K562 (cell line): ENCODE measurements at regions not wholly inside any gene's neighbourhood (a gene's known extent, or its start where the extent isn't known, plus 50 kb on each side); places are given as distances from the start of the nearest gene placed in this dataset.

Experiments
- ATAC-seq: fragments of 200-7000 bp; cut with Tn5 transposase; 3 replicates; pipeline ENCODE4 v1.9.1; 2020; ENCODE audit warnings: moderate library complexity
- BruUV-seq: library from RNA; stranded (reverse); fragments of 400-500 nt; replicated peaks from 2 replicates; lab custom pipeline; 2021; lab: Mats Ljungman, UMichigan
- CTCF ChIA-PET: fragments of 300-600 bp; formaldehyde crosslinking; extraction: SDS; loops from one replicate; lab custom pipeline; 2021; ENCODE audit warnings: low intra/inter-chr PET ratio; lab: Yijun Ruan, JAX
- POLR2A ChIA-PET: fragments of 300-600, 350-650 bp; sonication (Branson Sonifier 250); formaldehyde crosslinking; extraction: SDS; loops from one replicate; lab custom pipeline; 2021; ENCODE audit warnings: antibody characterized with exemption, inconsistent platforms; lab: Yijun Ruan, JAX
- DNase-seq, 4 experiments: peaks; one replicate each; pipeline versions ENCODE4 v3.0.0 to v3.0.0-alpha.2; 2011 to 2018; ENCODE audit warnings: low spot score in 3 of 4, mixed read lengths in 3 of 4; ENCODE audit errors: extremely low read depth in 1 of 4
- FAIRE-seq: peaks from 2 replicates; lab custom pipeline; 2011; peaks lifted over from hg19 to GRCh38; lab: Jason Lieb, UNC
- H2AFZ ChIP-seq: 2 replicates; pipeline ENCODE4 v1.6.0; 2011; ENCODE audit warnings: low read depth, low read length, control low read depth, inconsistent platforms
- H3K27ac ChIP-seq: fragments of 200-600 bp; 3 replicates; pipeline ENCODE4 v1.8.0; 2011; ENCODE audit warnings: low read depth, mild to moderate bottlenecking, control low read depth, inconsistent platforms, low read length, moderate library complexity, mixed read lengths; ENCODE audit errors: extremely low read depth
- H3K27me3 ChIP-seq, 2 experiments: fragments of 300-600 bp in 1 of 2; 2 replicates in 1 of 2; 3 replicates in 1 of 2; pipeline versions ENCODE4 v1.6.0 to v1.8.0; 2011; ENCODE audit warnings: inconsistent platforms in 2 of 2, low read length in 2 of 2, mild to moderate bottlenecking in 1 of 2, mixed read lengths in 1 of 2, moderate library complexity in 1 of 2; ENCODE audit not compliant: control insufficient read depth in 2 of 2, insufficient read depth in 2 of 2
- H3K36me3 ChIP-seq: fragments of 300-600 bp; 3 replicates; pipeline ENCODE4 v1.8.0; 2011; ENCODE audit warnings: mild to moderate bottlenecking, low read length, inconsistent platforms; ENCODE audit not compliant: control insufficient read depth, insufficient read depth
- H3K4me1 ChIP-seq, 2 experiments: fragments of 200-600 bp in 1 of 2; replicated peaks in 1 of 2; 2 replicates in 1 of 2; 3 replicates in 1 of 2; pipeline versions ENCODE4 v1.5.1 to v1.8.0; 2011; ENCODE audit warnings: inconsistent platforms in 2 of 2, low read length in 2 of 2, mild to moderate bottlenecking in 1 of 2, mixed read lengths in 1 of 2, moderate library complexity in 1 of 2; ENCODE audit not compliant: control insufficient read depth in 2 of 2, insufficient read depth in 2 of 2
- H3K4me2 ChIP-seq: 2 replicates; pipeline ENCODE4 v1.6.1; 2011; ENCODE audit warnings: low read length, control low read depth, inconsistent platforms, mixed read lengths; ENCODE audit not compliant: insufficient read depth
- H3K4me3 ChIP-seq: fragments of 200-600 bp; sonication (generic), shearing (Covaris generic); 2 replicates; pipeline ENCODE4 v1.5.1; 2016; ENCODE audit warnings: control low read depth, inconsistent platforms
- H3K79me2 ChIP-seq: fragments of 200-600 bp; 3 replicates; pipeline ENCODE4 v1.8.0; 2011; ENCODE audit warnings: low read length, inconsistent platforms; ENCODE audit not compliant: control insufficient read depth, insufficient read depth
- H3K9ac ChIP-seq, 2 experiments: 2 replicates each; pipeline versions ENCODE4 v1.6.0 to v1.6.1; 2011; ENCODE audit warnings: low read depth in 2 of 2, low read length in 2 of 2, control low read depth in 1 of 2, inconsistent platforms in 1 of 2, mild to moderate bottlenecking in 1 of 2, mixed read lengths in 1 of 2; ENCODE audit not compliant: insufficient read depth in 1 of 2
- H3K9me1 ChIP-seq: one replicate; pipeline ENCODE4 v1.6.0; 2011; ENCODE audit warnings: inconsistent platforms, mild to moderate bottlenecking, low read length, moderate library complexity; ENCODE audit not compliant: control insufficient read depth, insufficient read depth
- H3K9me3 ChIP-seq: replicated peaks from 2 replicates; pipeline ENCODE4 v1.5.1; 2011; ENCODE audit warnings: low read depth, low read length, inconsistent platforms; ENCODE audit not compliant: control insufficient read depth, insufficient read depth
- H4K20me1 ChIP-seq: replicated peaks from 2 replicates; pipeline ENCODE4 v1.6.1; 2011; ENCODE audit warnings: low read length, inconsistent platforms, mixed read lengths; ENCODE audit not compliant: control insufficient read depth, insufficient read depth
- ARID2 ChIP-seq: fragments of 450-650 bp; IDR thresholded peaks from 2 replicates; pipeline ENCODE4 v1.6.1; 2017; ENCODE audit warnings: antibody characterized with exemption, mild to moderate bottlenecking
- BRCA1 ChIP-seq, 2 experiments: fragments of 450-650 bp in 1 of 2; sonication (generic) in 1 of 2; formaldehyde crosslinking in 1 of 2; IDR thresholded peaks; 2 replicates each; pipeline versions ENCODE4 v1.5.0 to v1.6.1; 2017 to 2020; ENCODE audit warnings: mild to moderate bottlenecking in 1 of 2, missing genetic modification reagents in 1 of 2
- BRF1 ChIP-seq: IDR thresholded peaks from 3 replicates; pipeline ENCODE4 v1.6.1; 2011; ENCODE audit warnings: borderline replicate concordance, mild to moderate bottlenecking; ENCODE audit not compliant: insufficient read length; ENCODE audit errors: extremely low read depth
- CBX8 ChIP-seq: fragments of 200-600 bp; sonication (generic); IDR thresholded peaks from 2 replicates; pipeline ENCODE4 v1.6.1; 2012; ENCODE audit warnings: borderline replicate concordance, mixed run types, low read depth, mild to moderate bottlenecking, moderate library complexity, mixed read lengths, low read length, control low read depth, inconsistent platforms; ENCODE audit not compliant: poor library complexity, severe bottlenecking; ENCODE audit errors: extremely low read depth
- CHD1 ChIP-seq: fragments of 200-600 bp; sonication (generic); IDR thresholded peaks from one replicate; pipeline ENCODE4 v1.6.1; 2012; ENCODE audit warnings: mild to moderate bottlenecking, moderate library complexity, low read length, inconsistent platforms
- COPS2 ChIP-seq: fragments of 450-650 bp; conservative IDR thresholded peaks from 2 replicates; pipeline ENCODE4 v1.6.1; 2016; ENCODE audit warnings: mild to moderate bottlenecking, moderate library complexity
- FOXJ2 ChIP-seq: fragments of 200-800 bp; sonication (Bioruptor generic); IDR thresholded peaks from 2 replicates; pipeline ENCODE4 v1.6.1; 2016; ENCODE audit warnings: missing genetic modification characterization, missing compliant biosample characterization
- MCM3 ChIP-seq: fragments of 450-650 bp; IDR thresholded peaks from 2 replicates; pipeline ENCODE4 v1.6.1; 2016
- PCBP2 ChIP-seq: fragments of 200-400 bp; formaldehyde crosslinking; IDR thresholded peaks from 2 replicates; pipeline ENCODE4 v1.6.1; 2018; ENCODE audit warnings: low read length, low read depth, mild to moderate bottlenecking, moderate library complexity; ENCODE audit not compliant: poor library complexity, severe bottlenecking
- RBFOX2 ChIP-seq: fragments of 200-400 bp; formaldehyde crosslinking; IDR thresholded peaks from 2 replicates; pipeline ENCODE4 v1.6.1; 2017; ENCODE audit warnings: low read depth, mild to moderate bottlenecking, low read length, moderate library complexity
- RBM34 ChIP-seq: fragments of 200-400 bp; formaldehyde crosslinking; IDR thresholded peaks from 2 replicates; pipeline ENCODE4 v1.6.1; 2018; ENCODE audit warnings: low read length, borderline replicate concordance; ENCODE audit not compliant: insufficient read depth
- ZC3H11A ChIP-seq: IDR thresholded peaks from 2 replicates; pipeline ENCODE4 v1.6.1; 2012; ENCODE audit warnings: low read depth, low read length, improper control_type of control experiment
- ZMIZ1 ChIP-seq, 2 experiments: fragments of 150-350 bp in 1 of 2; IDR thresholded peaks; 2 replicates each; pipeline ENCODE4 v1.6.1; 2012 to 2016; ENCODE audit warnings: low read depth in 2 of 2, low read length in 2 of 2, mild to moderate bottlenecking in 1 of 2, moderate library complexity in 1 of 2
- ZNF766 ChIP-seq: fragments of 200-800 bp; sonication (Bioruptor generic); conservative IDR thresholded peaks from 2 replicates; pipeline ENCODE4 v1.6.1; 2016; ENCODE audit warnings: missing genetic modification characterization, missing compliant biosample characterization
- WGBS: fragments of 100-300 bp; shearing (Covaris generic); methylation state at CpG from one replicate; pipeline ENCODE4 v1.1.6; 2016; ENCODE audit warnings: low coverage, mixed read lengths; ENCODE audit not compliant: insufficient coverage; ENCODE audit errors: missing lambda C conversion rate; 5-methylcytosine and 5-hydroxymethylcytosine counted together
- in situ Hi-C: fragments of 300-500 bp; cut with MboI; formaldehyde crosslinking; loops from 4 replicates; pipeline ENCODE4 v1.15.0; 2018; ENCODE audit warnings: inconsistent platforms, mixed read lengths
- intact Hi-C: fragments of 100-400 bp; cut with micrococcal nuclease; formaldehyde crosslinking; loops from 2 replicates; pipeline ENCODE4 v1.14.2; 2022
- TF ChIP-seq, protein P1 (sequence below): fragments of 450-650 bp; formaldehyde crosslinking; IDR thresholded peaks from 2 replicates; pipeline ENCODE4 v1.4.0; 2020; ENCODE audit warnings: mild to moderate bottlenecking, moderate library complexity
- TF ChIP-seq, protein P2 (sequence below): IDR thresholded peaks from 3 replicates; pipeline ENCODE4 v1.6.1; 2011; ENCODE audit warnings: borderline replicate concordance, mild to moderate bottlenecking; ENCODE audit not compliant: insufficient read length, insufficient read depth

DNA sequence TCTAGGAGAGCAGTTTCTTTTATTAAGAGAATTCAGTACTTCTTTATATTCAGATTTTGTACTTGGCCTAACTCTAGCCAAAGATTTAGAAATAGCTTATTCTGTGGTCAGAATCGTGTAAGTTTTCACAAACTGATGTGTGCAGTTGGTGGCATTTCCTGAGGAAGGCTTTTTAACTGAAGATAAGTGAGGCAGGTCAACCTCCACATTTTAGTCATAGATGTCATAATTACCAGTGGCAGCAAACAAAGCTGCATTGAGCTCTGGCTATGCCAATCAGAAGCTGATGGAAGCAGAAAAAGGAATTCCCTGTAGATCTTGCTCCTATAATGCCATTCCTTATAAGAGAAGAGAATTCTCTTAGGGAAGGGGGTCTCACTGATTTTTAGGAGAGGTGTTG is 141.3 kb upstream of the SP8 start (continued):
- TF ChIP-seq BRF1 (no peak), COPS2 (no peak), ARID2 (no peak), RBM34 (no peak), CBX8 (no peak), FOXJ2 (tag) (no peak)
- TF ChIP-seq, protein P1, sequence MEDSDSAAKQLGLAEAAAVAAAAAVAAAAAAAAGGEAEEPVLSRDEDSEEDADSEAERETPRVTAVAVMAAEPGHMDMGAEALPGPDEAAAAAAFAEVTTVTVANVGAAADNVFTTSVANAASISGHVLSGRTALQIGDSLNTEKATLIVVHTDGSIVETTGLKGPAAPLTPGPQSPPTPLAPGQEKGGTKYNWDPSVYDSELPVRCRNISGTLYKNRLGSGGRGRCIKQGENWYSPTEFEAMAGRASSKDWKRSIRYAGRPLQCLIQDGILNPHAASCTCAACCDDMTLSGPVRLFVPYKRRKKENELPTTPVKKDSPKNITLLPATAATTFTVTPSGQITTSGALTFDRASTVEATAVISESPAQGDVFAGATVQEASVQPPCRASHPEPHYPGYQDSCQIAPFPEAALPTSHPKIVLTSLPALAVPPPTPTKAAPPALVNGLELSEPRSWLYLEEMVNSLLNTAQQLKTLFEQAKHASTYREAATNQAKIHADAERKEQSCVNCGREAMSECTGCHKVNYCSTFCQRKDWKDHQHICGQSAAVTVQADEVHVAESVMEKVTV (CRISPR knock-in tag) = no peak

- H3K36me3 ChIP-seq = no peaks in the 10 kb centered on the region
- no TSS peak for BruUV-seq
- DNase-seq = no peak
- no peaks in the 10 kb centered on the region for H3K79me2 ChIP-seq
- ChIA-PET POLR2A (no interaction called here), CTCF (no interaction called here)
- H2AFZ ChIP-seq = no peak overlapping the region
- H3K9ac ChIP-seq = no peak overlapping the region
- FAIRE-seq = no peak
- H3K9me3 ChIP-seq = no peaks in the 10 kb centered on the region
- intact Hi-C loops = no loop called here
- H3K4me3 ChIP-seq = no peak overlapping the region
- H3K4me2 ChIP-seq = no peak overlapping the region
- H3K9me1 ChIP-seq = no peaks in the 10 kb centered on the region
- ATAC-seq = no peak
- H3K27me3 ChIP-seq = no peaks in the 10 kb centered on the region
- WGBS = 15% methylated on average over 4 of the region's 4 CpGs
- no peaks in the 10 kb centered on the region for H4K20me1 ChIP-seq
- TF ChIP-seq RBFOX2 (no peak), CHD1 (no peak), MCM3 (no peak), BRCA1 (IDR thresholded peaks at IDR 0.05) (no peak), BRCA1 (CRISPR knock-in tag; IDR thresholded peaks at IDR 0.05) (no peak), ZMIZ1 (IDR thresholded peaks at IDR 0.05; ENCODE audit: low read depth in 2 of 2, low read length in 2 of 2) (no peak), ZNF766 (CRISPR knock-in tag) (no peak), PCBP2 (no peak), ZC3H11A (no peak)
- TF ChIP-seq, protein P2, sequence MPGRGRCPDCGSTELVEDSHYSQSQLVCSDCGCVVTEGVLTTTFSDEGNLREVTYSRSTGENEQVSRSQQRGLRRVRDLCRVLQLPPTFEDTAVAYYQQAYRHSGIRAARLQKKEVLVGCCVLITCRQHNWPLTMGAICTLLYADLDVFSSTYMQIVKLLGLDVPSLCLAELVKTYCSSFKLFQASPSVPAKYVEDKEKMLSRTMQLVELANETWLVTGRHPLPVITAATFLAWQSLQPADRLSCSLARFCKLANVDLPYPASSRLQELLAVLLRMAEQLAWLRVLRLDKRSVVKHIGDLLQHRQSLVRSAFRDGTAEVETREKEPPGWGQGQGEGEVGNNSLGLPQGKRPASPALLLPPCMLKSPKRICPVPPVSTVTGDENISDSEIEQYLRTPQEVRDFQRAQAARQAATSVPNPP = no peak
- no peak overlapping the region for H3K27ac ChIP-seq
- no peaks in the 10 kb centered on the region for H3K4me1 ChIP-seq
- in situ Hi-C loops = no loop called here
Observed at GRCh38 chr7:20929199-20929598, 142.5 kb upstream of the SP8 start.
